ENCODE measurements at regions not wholly inside any gene's neighbourhood (a gene's known extent, or its start where the extent isn't known, plus 50 kb on each side); places are given as distances from the start of the nearest gene placed in this dataset.

- Histone ChIP-seq H4K91ac (replicated peaks; ENCODE audit: insufficient read length, low read length) (no peak overlapping the region), H2AK5ac (ENCODE audit: low read depth, low read length) (no peak overlapping the region), H2BK15ac (ENCODE audit: low read length) (no peak overlapping the region), H4K5ac (ENCODE audit: insufficient read length, low read depth, low read length) (no peak overlapping the region), H2BK120ac (replicated peaks; ENCODE audit: low read depth, low read length) (no peak overlapping the region), H2AFZ (ENCODE audit: low read length) (no peak overlapping the region), H3K9ac (replicated peaks in 1 of 4; ENCODE audit: extremely low read depth in 1 of 4, low read depth in 3 of 4, low read length in 3 of 4) (no peak overlapping the region), H3K79me2 (ENCODE audit: control insufficient read depth in 1 of 2, insufficient read depth in 2 of 2, low read length in 2 of 2) (no peaks in the 10 kb centered on the region), H3K4me1 (replicated peaks in 1 of 4; ENCODE audit: control insufficient read depth in 3 of 4, insufficient read depth in 4 of 4, low read length in 3 of 4) (no peaks in the 10 kb centered on the region), H3K14ac (ENCODE audit: insufficient read length) (no peak overlapping the region), H3K4ac (replicated peaks; ENCODE audit: insufficient read length, low read depth, low read length) (no peak overlapping the region), H2BK5ac (ENCODE audit: low read depth, low read length) (no peak overlapping the region), H3K9me3 (ENCODE audit: insufficient read depth in 2 of 2, low read depth in 1 of 2, low read length in 1 of 2) (peaks cover 0 to 10% of the 10 kb centered on the region in 2 experiments; a peak in 2 of 4 replicates), H3K4me2 (ENCODE audit: insufficient read depth in 1 of 2, low read depth in 2 of 2, low read length in 2 of 2) (no peak overlapping the region), H3K18ac (ENCODE audit: extremely low read depth, low read length) (no peak overlapping the region), H3K27me3 (replicated peaks in 1 of 4; ENCODE audit: control insufficient read depth in 3 of 4, extremely low read depth in 1 of 4, insufficient read depth in 3 of 4, low read length in 3 of 4) (peaks cover 0 to 6% (median 3%) of the 10 kb centered on the region in 4 experiments; a peak in 3 of 7 replicates), H2BK12ac (ENCODE audit: low read depth, low read length) (no peak overlapping the region), H3K79me1 (ENCODE audit: low read depth, low read length) (no peaks in the 10 kb centered on the region), H3K4me3 (ENCODE audit: extremely low read depth in 1 of 4, insufficient read depth in 2 of 4, low read depth in 3 of 4, low read length in 4 of 4) (no peak overlapping the region), H3K36me3 (ENCODE audit: control insufficient read depth in 2 of 4, insufficient read depth in 4 of 4, low read length in 3 of 4) (no peaks in the 10 kb centered on the region), H3K23me2 (ENCODE audit: low read depth, low read length) (no peaks in the 10 kb centered on the region), H4K20me1 (replicated peaks in 1 of 2; ENCODE audit: control insufficient read depth in 1 of 2, insufficient read depth in 2 of 2, low read length in 2 of 2) (peaks cover 0 to 1% of the 10 kb centered on the region in 2 experiments), H3K56ac (replicated peaks; ENCODE audit: insufficient read length, low read depth, low read length) (no peak overlapping the region), H4K8ac (ENCODE audit: extremely low read depth, insufficient read depth, low read length) (no peak overlapping the region), H2BK20ac (ENCODE audit: low read length) (no peak overlapping the region), H3K23ac (ENCODE audit: insufficient read length) (no peak overlapping the region), H3K27ac (ENCODE audit: low read depth, low read length) (no peak overlapping the region)
- ChIA-PET POLR2A (ENCODE audit: partially characterized antibody) (interaction anchor here (1.1 kb wide), 1 partner anchor 11 kb away, joined by 3 read pairs; no protein-coding TSS in a partner anchor), CTCF (ENCODE audit: partially characterized antibody) (interaction anchor here (1.5 to 3.4 kb wide), 4 partner anchors 16 to 25 kb away, joined by 3 to 14 read pairs (median 9); no protein-coding TSS in a partner anchor)
- 77% methylated on average over 4 of the region's 4 CpGs; no CpG with 5 or more reads in 1 of the 2 experiments for WGBS, 2 experiments (ENCODE audit: extremely low coverage in 1 of 2, insufficient coverage in 1 of 2, insufficient read length in 1 of 2, insufficient replicate concordance in 2 of 2, low coverage in 1 of 2, low lambda C conversion rate in 2 of 2, missing lambda C conversion rate in 1 of 2)
- DNase-seq (ENCODE audit: low read depth in 1 of 2, low spot score in 2 of 2) (no peak), FAIRE-seq (no peak)
- TF ChIP-seq EZH2 (IDR thresholded peaks at IDR 0.05; ENCODE audit: low read depth, low read length, severe bottlenecking) (no peak), CBX8 (IDR thresholded peaks at IDR 0.05; ENCODE audit: borderline replicate concordance, low read depth, low read length) (no peak), CTBP2 (IDR thresholded peaks at IDR 0.05; ENCODE audit: borderline replicate concordance, insufficient read depth, insufficient read length, low read length) (no peak), RXRA (IDR thresholded peaks at IDR 0.05; ENCODE audit: insufficient read depth, low read depth, low read length) (no peak), CHD2 (IDR thresholded peaks at IDR 0.05; ENCODE audit: low read length) (no peak), POU5F1 (IDR thresholded peaks at IDR 0.05; ENCODE audit: low read depth, low read length) (no peak), KDM4A (IDR thresholded peaks at IDR 0.05; ENCODE audit: low read depth, low read length, severe bottlenecking) (no peak), SRF (IDR thresholded peaks at IDR 0.05; ENCODE audit: low read depth, low read length) (no peak), CBX5 (IDR thresholded peaks at IDR 0.05; ENCODE audit: low read depth, low read length) (no peak), JUND (IDR thresholded peaks at IDR 0.05; ENCODE audit: low read length) (no peak), RBBP5 (IDR thresholded peaks at IDR 0.05; ENCODE audit: borderline replicate concordance, low read depth, low read length) (no peak), EGR1 (IDR thresholded peaks at IDR 0.05; ENCODE audit: borderline replicate concordance, low read depth, low read length) (no peak), ATF3 (IDR thresholded peaks at IDR 0.05; ENCODE audit: insufficient read depth, low read depth, low read length) (no peak), TAF1 (IDR thresholded peaks at IDR 0.05; ENCODE audit: low read depth, low read length) (no peak)
Observed at GRCh38 chr2:120534457-120534856, 188.5 kb downstream of the INHBB start.
